HG02798 (cell line): ENCODE measurements at regions not wholly inside any gene's neighbourhood (a gene's known extent, or its start where the extent isn't known, plus 50 kb on each side); places are given as distances from the start of the nearest gene placed in this dataset.

Experiments used
- ATAC-seq: cut with Tn5 transposase; IDR thresholded peaks from one replicate; pipeline ENCODE4 v1.9.1; 2021; ENCODE audit warnings: mild to moderate bottlenecking; ENCODE audit not compliant: unreplicated experiment, poor library complexity

GRCh38 chrX:113950081-113950678, 633.7 kb upstream of the HTR2C start:
- no peak for ATAC-seq

- ATAC-seq = no peak
These were observed 636.3 kb upstream of the HTR2C start for GRCh38 chrX:113947548-113947947.

- no peak for ATAC-seq
These were observed 648.4 kb upstream of the HTR2C start for GRCh38 chrX:113935518-113935917.

GRCh38 chrX:113933931-113934330, 650.0 kb upstream of the HTR2C start:
- ATAC-seq = no peak

GRCh38 chrX:113929004-113929403, 654.9 kb upstream of the HTR2C start:
- ATAC-seq = no peak

- ATAC-seq = no peak
These were observed 663.2 kb upstream of the HTR2C start for GRCh38 chrX:113920661-113921060.

GRCh38 chrX:113919387-113919786, 664.5 kb upstream of the HTR2C start:
- ATAC-seq = no peak

GRCh38 chrX:113906168-113906567, 677.7 kb upstream of the HTR2C start:
- ATAC-seq = no peak

- ATAC-seq = no peak
These were observed 691.0 kb upstream of the HTR2C start for GRCh38 chrX:113892891-113893290.

- ATAC-seq = no peak
These were observed 691.5 kb upstream of the HTR2C start for GRCh38 chrX:113892401-113892800.

- ATAC-seq = no peak
These were observed 710.8 kb upstream of the HTR2C start for GRCh38 chrX:113873056-113873455.

- ATAC-seq = no peak
These were observed 715.2 kb upstream of the HTR2C start for GRCh38 chrX:113868711-113869110.

- ATAC-seq = no peak
These were observed 715.7 kb upstream of the HTR2C start for GRCh38 chrX:113868177-113868576.

GRCh38 chrX:113849408-113849807, 734.5 kb upstream of the HTR2C start:
- ATAC-seq = no peak

- no peak for ATAC-seq
These were observed 750.5 kb upstream of the HTR2C start for GRCh38 chrX:113833096-113834055.

GRCh38 chrX:113828470-113828869, 755.4 kb upstream of the HTR2C start:
- no peak for ATAC-seq

GRCh38 chrX:113818346-113818745, 765.5 kb upstream of the HTR2C start:
- no peak for ATAC-seq

GRCh38 chrX:113804819-113805218, 779.1 kb upstream of the HTR2C start:
- no peak for ATAC-seq

GRCh38 chrX:113804291-113804690, 779.6 kb upstream of the HTR2C start:
- ATAC-seq = no peak

- no peak for ATAC-seq
These were observed 781.0 kb upstream of the HTR2C start for GRCh38 chrX:113802837-113803236.

- no peak for ATAC-seq
These were observed 782.9 kb upstream of the HTR2C start for GRCh38 chrX:113800955-113801354.

- ATAC-seq = no peak
These were observed 790.3 kb upstream of the HTR2C start for GRCh38 chrX:113793563-113793962.
